H1 (cell line): ENCODE measurements at regions not wholly inside any gene's neighbourhood (a gene's known extent, or its start where the extent isn't known, plus 50 kb on each side); places are given as distances from the start of the nearest gene placed in this dataset.

Experiments
- POLR2A ChIP-seq, 2 experiments: IDR thresholded peaks; 1 replicate in 1 of 2; 2 replicates in 1 of 2; pipeline ENCODE4 v1.6.1; 2011; ENCODE audit warnings: low read depth in 2 of 2, low read length in 2 of 2, mild to moderate bottlenecking in 2 of 2; ENCODE audit errors: control extremely low read depth in 1 of 2
- YY1 ChIP-seq: IDR thresholded peaks from 2 replicates; pipeline ENCODE4 v1.6.1; 2011; ENCODE audit warnings: low read depth, mild to moderate bottlenecking, low read length

DNA sequence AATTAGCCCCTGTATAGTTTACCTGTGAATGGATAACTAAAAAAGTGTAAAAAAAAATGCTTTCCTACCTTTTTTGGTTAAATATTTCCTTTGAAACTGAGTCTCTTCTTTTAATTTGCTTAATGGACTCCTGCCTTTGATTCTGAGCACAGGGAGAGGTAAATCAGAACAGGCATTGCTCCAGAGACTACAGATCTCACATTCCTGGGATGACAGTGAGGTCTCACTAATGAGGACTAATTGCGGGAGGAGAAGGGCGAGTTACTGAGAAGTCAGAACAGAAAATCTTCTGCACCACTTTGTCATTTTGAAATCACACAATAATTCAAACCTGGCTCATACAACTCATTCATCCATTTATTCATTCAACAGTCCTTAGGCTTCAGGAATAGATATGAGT is 437.0 kb upstream of the ASIC2 start:
- no peak for TF ChIP-seq YY1
- no peak for TF ChIP-seq POLR2A (IDR thresholded peaks at IDR 0.05; ENCODE audit: control extremely low read depth in 1 of 2, low read depth in 2 of 2, low read length in 2 of 2)
